Ectodermal cell (in vitro differentiated cells): ENCODE measurements at regions not wholly inside any gene's neighbourhood (a gene's known extent, or its start where the extent isn't known, plus 50 kb on each side); places are given as distances from the start of the nearest gene placed in this dataset.

ENCODE experiments used
- H3K27ac ChIP-seq: 2 replicates; pipeline ENCODE4 v1.7.0; 2013; ENCODE audit warnings: mild to moderate bottlenecking, low read depth, low read length; ENCODE audit not compliant: insufficient read depth, poor library complexity, severe bottlenecking
- H3K27me3 ChIP-seq: 2 replicates; pipeline ENCODE4 v1.7.0; 2013; ENCODE audit warnings: mild to moderate bottlenecking, low read length; ENCODE audit not compliant: insufficient read depth, control insufficient read depth, poor library complexity, severe bottlenecking
- H3K36me3 ChIP-seq: one replicate; pipeline ENCODE4 v1.7.0; 2013; ENCODE audit warnings: low read length; ENCODE audit not compliant: control insufficient read depth, insufficient read depth
- H3K4me1 ChIP-seq: one replicate; pipeline ENCODE4 v1.7.0; 2013; ENCODE audit warnings: low read length; ENCODE audit not compliant: control insufficient read depth, insufficient read depth
- H3K4me3 ChIP-seq: 2 replicates; pipeline ENCODE4 v1.7.0; 2013; ENCODE audit warnings: low read depth, low read length, control low read depth; ENCODE audit not compliant: insufficient read depth
- H3K9me3 ChIP-seq: 2 replicates; pipeline ENCODE4 v1.7.0; 2013; ENCODE audit warnings: mild to moderate bottlenecking, low read length, moderate library complexity; ENCODE audit not compliant: control insufficient read depth
- WGBS, 2 experiments: methylation state at CpG; one replicate each; pipeline ENCODE4 v1.1.7; 2013; ENCODE audit warnings: missing lambda C conversion rate in 2 of 2; 5-methylcytosine and 5-hydroxymethylcytosine counted together

DNA sequence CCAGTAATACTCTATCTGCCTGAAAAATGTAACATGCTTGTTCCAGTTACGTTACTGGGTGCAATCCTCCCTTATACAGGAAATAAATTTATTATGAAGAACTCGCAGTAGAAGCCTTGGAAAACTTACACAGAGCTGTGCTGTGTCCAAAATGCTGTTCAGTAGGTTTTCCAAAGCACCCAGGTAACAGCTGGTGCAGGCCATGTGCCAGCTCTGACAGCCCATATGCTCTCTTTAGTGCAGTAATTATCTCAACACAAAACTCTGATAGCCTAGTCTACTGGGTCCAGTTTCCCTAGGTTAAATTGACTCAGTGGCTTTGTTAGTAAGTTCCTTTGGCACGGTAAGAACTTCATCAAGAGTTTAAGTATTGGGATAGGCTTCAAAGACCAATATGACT, 120.7 kb upstream of the OBI1 start:
- no peak overlapping the region for H3K4me3 ChIP-seq
- WGBS, 2 experiments: 95 to 97% methylated on average over 3 of the region's 3 CpGs
- no peaks in the 10 kb centered on the region for H3K4me1 ChIP-seq
- no peak overlapping the region for H3K27ac ChIP-seq
- no peaks in the 10 kb centered on the region for H3K36me3 ChIP-seq
- no peaks in the 10 kb centered on the region for H3K27me3 ChIP-seq
- no peaks in the 10 kb centered on the region for H3K9me3 ChIP-seq

DNA sequence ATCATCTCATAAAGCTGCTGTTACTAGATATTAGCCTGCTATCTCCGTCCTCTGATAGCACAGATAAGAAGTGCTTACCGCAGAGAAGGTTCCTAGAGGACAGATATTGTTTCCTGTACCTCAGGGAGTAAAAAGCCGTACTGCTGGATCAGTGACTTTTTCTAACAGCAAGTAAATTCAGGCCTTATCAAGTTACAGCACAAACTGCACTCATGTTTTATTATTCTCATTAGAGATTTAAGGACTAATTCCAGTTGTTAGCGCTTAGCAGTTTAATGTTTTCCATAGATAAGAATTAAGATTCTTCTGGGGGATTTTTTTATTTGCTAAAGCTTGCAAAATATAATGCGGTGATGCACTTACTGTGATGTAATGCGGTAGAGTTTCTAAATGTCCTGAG, 119.0 kb upstream of the OBI1 start:
- Histone ChIP-seq H3K27me3 (no peaks in the 10 kb centered on the region), H3K4me1 (no peaks in the 10 kb centered on the region), H3K36me3 (no peaks in the 10 kb centered on the region), H3K9me3 (no peaks in the 10 kb centered on the region), H3K4me3 (no peak overlapping the region), H3K27ac (no peak overlapping the region)
- WGBS, 2 experiments: 89 to 96% methylated on average over 6 of the region's 6 CpGs

DNA sequence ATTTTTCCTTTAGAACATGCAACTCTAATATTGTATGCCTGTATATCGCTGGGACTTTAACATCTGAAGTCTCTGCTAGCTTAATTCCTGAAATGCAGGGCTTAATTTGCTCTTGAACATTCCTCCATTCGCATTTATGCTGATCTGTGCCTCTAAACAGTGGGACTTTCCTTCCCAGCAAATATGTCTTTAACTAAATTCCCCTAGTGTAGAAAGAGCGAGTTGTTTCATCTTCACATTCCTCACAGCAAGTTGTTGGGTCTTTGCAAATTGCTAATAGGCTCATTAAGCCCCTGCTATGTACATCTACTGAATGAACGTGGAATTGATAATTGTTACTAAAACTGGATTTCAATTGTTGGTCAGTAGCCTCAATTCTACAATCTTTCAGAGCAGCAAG, 118.4 kb upstream of the OBI1 start:
- Histone ChIP-seq H3K27ac (no peak overlapping the region), H3K9me3 (no peaks in the 10 kb centered on the region), H3K4me1 (no peaks in the 10 kb centered on the region), H3K36me3 (no peaks in the 10 kb centered on the region), H3K4me3 (no peak overlapping the region), H3K27me3 (no peaks in the 10 kb centered on the region)
- 70 to 79% methylated on average over 4 of the region's 4 CpGs for WGBS, 2 experiments

DNA sequence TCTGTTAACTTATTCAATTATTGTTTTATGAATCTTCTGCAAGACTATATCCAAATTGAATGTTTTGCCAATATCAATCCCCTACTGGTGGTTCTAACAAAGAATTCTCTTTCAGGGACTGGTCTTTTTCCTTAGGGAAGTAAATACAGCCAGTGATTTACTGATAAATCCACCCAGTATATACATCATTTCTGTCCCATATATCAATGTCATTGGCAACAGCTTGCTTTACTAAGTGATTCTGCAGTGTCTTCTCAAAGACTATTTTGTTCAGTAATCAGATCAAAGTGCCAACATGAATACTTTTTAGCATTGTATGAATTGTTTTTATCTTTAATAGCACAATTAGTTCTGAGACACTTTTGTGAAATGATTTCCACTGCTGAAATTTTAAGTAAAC, 114.0 kb upstream of the OBI1 start:
- no peaks in the 10 kb centered on the region for H3K36me3 ChIP-seq
- H3K4me3 ChIP-seq: no peak overlapping the region
- H3K9me3 ChIP-seq: no peaks in the 10 kb centered on the region
- no peak overlapping the region for H3K27ac ChIP-seq
- H3K27me3 ChIP-seq: no peaks in the 10 kb centered on the region
- H3K4me1 ChIP-seq: no peaks in the 10 kb centered on the region

DNA sequence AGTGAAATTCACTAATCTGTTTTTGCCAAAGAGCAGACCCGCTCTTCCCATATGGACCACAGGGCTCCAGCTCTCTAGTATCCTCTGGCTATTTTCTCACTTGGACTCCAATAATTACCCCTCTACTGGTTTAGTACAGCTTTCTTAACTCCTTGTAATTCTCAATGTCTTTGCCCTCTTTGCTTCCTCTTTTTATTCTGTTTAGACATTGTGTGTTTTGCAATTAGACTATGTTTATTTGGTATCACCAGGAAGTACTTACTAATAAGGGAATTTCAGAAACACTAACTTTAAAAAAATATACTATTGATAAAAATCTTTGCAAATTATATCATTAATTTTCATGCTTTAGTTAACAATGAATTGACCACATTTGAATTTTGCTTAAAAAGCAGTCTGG, 111.6 kb upstream of the OBI1 start:
- Histone ChIP-seq H3K9me3 (no peaks in the 10 kb centered on the region), H3K4me1 (no peaks in the 10 kb centered on the region), H3K36me3 (no peaks in the 10 kb centered on the region), H3K27me3 (no peaks in the 10 kb centered on the region), H3K27ac (no peak overlapping the region), H3K4me3 (no peak overlapping the region)
- WGBS, 2 experiments: 90 to 94% methylated on average over 1 of the region's 1 CpG

DNA sequence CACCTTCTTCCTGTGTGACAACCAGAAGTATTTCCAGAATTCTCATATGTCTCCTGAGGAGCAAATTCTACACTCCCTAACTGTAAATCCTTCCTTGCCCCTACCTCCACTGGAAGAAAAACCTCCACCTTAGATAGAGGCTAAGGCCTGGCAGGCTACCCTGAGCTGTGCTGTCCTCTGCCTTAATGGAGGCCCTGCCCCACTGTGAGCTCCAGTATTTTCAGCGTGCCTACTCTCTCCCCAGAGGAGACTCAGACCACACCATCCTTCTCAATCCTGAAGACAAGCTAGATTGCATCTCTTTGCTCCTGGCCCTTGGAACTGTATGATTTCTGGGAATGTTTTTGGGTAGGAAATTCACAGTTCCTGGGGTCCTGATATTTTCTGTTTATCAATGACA, 110.0 kb upstream of the OBI1 start:
- Histone ChIP-seq H3K9me3 (no peaks in the 10 kb centered on the region), H3K36me3 (no peaks in the 10 kb centered on the region), H3K27ac (no peak overlapping the region), H3K27me3 (no peaks in the 10 kb centered on the region), H3K4me1 (no peaks in the 10 kb centered on the region), H3K4me3 (no peak overlapping the region)
- WGBS, 2 experiments: 100% methylated on average over 1 of the region's 1 CpG

DNA sequence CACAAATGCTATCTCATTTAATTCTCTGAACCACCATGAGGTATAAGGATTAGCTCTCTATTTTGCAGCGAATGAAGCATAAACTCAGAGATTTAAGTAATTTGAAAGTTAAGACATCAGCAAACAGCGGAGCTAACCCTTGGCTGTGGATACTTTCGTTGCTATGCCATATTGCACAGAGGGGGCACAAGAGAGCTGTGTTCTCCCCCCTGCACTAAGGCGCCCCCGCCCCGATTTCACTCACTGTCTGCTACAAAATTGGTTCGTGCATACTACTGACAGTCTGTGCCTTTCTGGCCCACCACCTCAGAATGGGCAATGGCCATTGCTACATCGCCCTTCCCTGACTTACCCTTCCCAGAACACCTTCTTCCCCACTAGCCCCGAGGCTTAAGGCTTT, 105.7 kb upstream of the OBI1 start:
- H3K9me3 ChIP-seq: no peaks in the 10 kb centered on the region
- no peaks in the 10 kb centered on the region for H3K27me3 ChIP-seq
- no peaks in the 10 kb centered on the region for H3K4me1 ChIP-seq
- WGBS, 2 experiments: 78 to 80% methylated on average over 9 of the region's 9 CpGs
- H3K4me3 ChIP-seq: no peak overlapping the region
- H3K27ac ChIP-seq: no peak overlapping the region
- no peaks in the 10 kb centered on the region for H3K36me3 ChIP-seq

DNA sequence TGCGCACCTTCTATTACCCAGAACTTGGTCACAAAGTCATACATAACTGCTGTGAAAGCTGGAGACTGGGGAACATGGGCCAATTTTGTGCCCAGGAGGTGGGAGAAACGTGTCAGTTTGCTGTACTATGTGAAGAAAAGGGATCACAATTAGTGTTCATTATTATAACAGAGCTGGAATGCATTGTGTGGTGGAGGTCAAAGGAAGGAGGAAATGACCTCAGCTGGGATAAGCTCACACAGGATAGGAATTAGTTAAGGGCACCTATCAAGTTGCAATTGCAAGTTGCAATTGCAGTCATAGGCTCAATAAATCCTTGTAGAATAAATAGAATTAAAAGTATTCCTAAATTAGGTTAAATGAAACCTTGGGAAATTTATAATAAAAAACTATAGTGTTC, 103.9 kb upstream of the OBI1 start:
- Histone ChIP-seq H3K9me3 (no peaks in the 10 kb centered on the region), H3K36me3 (no peaks in the 10 kb centered on the region), H3K4me3 (no peak overlapping the region), H3K27ac (no peak overlapping the region), H3K27me3 (no peaks in the 10 kb centered on the region), H3K4me1 (no peaks in the 10 kb centered on the region)
- WGBS, 2 experiments: 81 to 85% methylated on average over 2 of the region's 2 CpGs

DNA sequence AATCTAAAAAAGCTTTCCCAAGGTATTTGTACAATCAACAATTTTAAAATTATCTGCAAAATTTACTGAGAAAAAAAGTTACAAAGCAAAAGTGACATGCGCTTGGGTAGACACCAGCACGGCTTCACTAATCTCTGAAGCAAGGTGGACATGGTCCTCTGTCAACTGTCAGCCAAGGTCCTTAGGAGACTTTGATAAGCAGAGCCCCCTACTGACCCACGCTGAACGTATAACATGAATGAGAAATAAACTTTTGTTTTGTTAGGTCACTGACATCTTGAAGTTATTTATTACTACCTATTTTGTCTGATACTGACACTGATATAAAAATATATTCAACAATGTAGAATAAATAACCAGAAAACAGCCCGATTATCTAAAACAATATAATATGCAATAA, 100.7 kb upstream of the OBI1 start:
- no peaks in the 10 kb centered on the region for H3K4me1 ChIP-seq
- no peaks in the 10 kb centered on the region for H3K36me3 ChIP-seq
- no peaks in the 10 kb centered on the region for H3K27me3 ChIP-seq
- H3K27ac ChIP-seq: no peak overlapping the region
- H3K9me3 ChIP-seq: no peaks in the 10 kb centered on the region
- WGBS, 2 experiments: 90 to 97% methylated on average over 2 to 5 of the region's 5 CpGs
- H3K4me3 ChIP-seq: no peak overlapping the region

DNA sequence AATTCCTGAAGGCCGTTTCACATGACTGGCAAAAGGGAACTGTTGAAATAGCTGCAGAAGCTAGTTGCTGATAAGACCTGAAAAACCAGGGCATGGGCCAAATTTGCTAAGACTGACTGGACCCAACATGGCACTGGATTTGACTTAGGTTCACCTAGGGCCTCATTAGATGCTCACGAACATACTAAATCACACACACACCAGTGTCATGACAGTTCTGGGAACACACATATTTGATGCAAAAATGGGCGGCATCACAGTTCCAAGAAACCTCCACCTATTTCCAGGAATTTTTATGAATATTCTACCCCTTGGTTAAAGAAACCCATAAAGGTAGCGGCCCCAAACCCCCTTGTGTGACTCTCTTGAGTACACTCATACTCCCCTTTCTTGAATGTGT, 99.6 kb upstream of the OBI1 start:
- Histone ChIP-seq H3K9me3 (no peaks in the 10 kb centered on the region), H3K4me1 (no peaks in the 10 kb centered on the region), H3K4me3 (no peak overlapping the region), H3K27ac (no peak overlapping the region), H3K36me3 (no peaks in the 10 kb centered on the region), H3K27me3 (no peaks in the 10 kb centered on the region)
- WGBS, 2 experiments: 94 to 96% methylated on average over 4 of the region's 4 CpGs

DNA sequence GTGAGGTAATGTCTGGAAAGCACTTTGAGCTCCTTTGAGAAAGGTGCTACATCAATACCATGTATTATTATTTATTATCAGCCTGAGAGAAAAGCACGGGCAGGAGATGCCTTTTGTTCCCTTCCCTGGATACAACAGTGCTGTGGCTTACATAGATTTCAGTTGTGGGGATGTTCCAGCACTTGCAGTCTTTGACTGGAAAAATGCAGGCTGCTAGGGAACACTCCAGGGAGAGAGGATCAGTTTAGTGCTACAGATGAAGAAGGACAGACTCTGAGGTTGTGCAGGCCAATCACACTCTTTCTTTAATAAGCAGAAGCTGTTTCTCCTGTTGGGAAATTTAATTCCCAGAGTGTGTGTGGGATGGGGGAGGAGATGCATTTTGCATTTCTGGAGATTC, 94.5 kb upstream of the OBI1 start:
- 53 to 67% methylated on average over 1 of the region's 1 CpG for WGBS, 2 experiments
- H3K4me1 ChIP-seq: no peaks in the 10 kb centered on the region
- H3K4me3 ChIP-seq: no peak overlapping the region
- no peaks in the 10 kb centered on the region for H3K36me3 ChIP-seq
- no peaks in the 10 kb centered on the region for H3K9me3 ChIP-seq
- H3K27me3 ChIP-seq: no peaks in the 10 kb centered on the region
- H3K27ac ChIP-seq: no peak overlapping the region
